ENCODE measurements at regions not wholly inside any gene's neighbourhood (a gene's known extent, or its start where the extent isn't known, plus 50 kb on each side); places are given as distances from the start of the nearest gene placed in this dataset.
"Not testable (repeated sequence)": the region's sequence is repeated elsewhere in the genome, so short reads cannot be mapped to it uniquely, and the experiment has no call there.

DNA sequence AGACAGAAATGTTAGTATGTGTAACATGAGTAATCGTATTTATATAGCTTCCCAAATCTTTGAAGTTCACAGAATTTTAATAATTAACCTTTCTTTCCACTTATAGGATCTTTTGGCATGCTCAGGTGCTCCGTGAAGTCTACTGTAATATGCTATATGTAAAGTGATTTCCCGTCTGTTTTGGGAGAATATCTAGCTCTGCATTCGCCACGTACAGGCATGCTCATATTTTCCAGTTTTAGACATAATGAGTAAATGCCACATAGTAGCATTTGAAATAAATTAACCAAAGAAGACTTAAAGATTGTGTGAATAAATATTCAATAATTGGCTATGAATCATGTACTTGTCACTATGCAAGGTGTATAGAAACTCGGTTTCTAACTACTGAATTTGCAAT is 189.0 kb upstream of the CSNK1A1L start:
- no peak for FAIRE-seq
- no peak for DNase-seq (ENCODE audit: insufficient read length, low spot score)
- TF ChIP-seq, protein P1, sequence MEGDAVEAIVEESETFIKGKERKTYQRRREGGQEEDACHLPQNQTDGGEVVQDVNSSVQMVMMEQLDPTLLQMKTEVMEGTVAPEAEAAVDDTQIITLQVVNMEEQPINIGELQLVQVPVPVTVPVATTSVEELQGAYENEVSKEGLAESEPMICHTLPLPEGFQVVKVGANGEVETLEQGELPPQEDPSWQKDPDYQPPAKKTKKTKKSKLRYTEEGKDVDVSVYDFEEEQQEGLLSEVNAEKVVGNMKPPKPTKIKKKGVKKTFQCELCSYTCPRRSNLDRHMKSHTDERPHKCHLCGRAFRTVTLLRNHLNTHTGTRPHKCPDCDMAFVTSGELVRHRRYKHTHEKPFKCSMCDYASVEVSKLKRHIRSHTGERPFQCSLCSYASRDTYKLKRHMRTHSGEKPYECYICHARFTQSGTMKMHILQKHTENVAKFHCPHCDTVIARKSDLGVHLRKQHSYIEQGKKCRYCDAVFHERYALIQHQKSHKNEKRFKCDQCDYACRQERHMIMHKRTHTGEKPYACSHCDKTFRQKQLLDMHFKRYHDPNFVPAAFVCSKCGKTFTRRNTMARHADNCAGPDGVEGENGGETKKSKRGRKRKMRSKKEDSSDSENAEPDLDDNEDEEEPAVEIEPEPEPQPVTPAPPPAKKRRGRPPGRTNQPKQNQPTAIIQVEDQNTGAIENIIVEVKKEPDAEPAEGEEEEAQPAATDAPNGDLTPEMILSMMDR (IDR thresholded peaks at IDR 0.05; ENCODE audit: insufficient read depth, missing control alignments) = no peak

DNA sequence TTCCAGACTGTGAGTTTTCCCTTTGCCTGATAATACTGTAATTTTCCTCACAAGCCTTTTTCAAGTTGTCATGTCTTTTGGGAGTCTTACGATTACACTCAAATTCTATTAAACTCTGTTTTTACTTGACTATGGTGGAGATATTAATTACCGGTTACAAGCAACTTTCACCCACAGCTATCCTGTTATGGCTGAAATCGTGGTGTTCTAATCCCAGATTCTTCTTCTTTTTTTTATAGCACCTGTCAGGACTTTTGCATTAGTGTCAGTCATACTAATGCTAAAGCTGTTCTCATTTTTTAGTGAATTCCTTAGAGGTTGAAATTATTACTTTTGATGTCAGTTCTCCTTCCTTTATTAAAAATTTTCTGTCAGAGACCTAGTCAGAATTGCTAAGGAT is 187.8 kb upstream of the CSNK1A1L start:
- DNase-seq (ENCODE audit: insufficient read length, low spot score) = no peak
- TF ChIP-seq, protein P1 (IDR thresholded peaks at IDR 0.05; ENCODE audit: insufficient read depth, missing control alignments) = no peak
- no peak for FAIRE-seq

DNA sequence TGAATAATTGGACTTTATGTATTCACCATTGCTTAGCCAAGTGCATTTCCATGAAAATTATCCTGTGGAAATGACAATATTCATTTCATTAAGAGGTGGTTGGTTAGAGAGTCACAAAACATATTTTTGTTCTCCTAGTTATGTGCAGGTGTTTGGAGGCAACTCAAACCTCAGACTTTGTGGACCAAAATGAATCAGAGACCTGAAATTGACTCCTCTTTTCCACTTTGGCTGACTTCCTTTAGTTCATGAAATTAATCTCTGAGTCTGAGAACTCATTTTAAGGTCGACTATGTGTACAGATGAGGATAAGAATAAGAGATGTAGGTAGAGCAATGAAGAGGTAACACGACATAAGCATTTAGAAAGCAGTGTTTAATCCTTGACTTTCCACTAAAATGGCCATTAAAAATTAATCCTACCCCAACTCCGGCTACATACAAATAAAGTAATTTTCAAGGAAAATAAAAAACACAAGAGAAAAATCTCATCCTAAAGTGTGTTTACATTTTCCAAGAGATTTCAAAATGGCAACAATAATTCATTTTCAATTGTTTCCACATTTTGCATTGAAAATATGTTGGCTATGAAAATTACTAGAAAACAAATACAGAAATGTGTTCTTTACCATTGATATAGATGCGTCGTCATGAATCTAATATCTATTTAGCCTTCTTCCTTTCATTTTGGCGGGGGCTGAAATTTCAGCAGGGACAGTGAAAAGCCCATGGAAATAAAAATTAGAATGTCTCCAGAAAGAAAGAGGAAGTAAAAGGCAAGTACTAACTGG is 185.4 kb upstream of the CSNK1A1L start:
- TF ChIP-seq, protein P1 (IDR thresholded peaks at IDR 0.05; ENCODE audit: insufficient read depth, missing control alignments) = no peak
- peak; percentile 21 for FAIRE-seq
- DNase-seq (ENCODE audit: insufficient read length, low spot score) = no peak

DNA sequence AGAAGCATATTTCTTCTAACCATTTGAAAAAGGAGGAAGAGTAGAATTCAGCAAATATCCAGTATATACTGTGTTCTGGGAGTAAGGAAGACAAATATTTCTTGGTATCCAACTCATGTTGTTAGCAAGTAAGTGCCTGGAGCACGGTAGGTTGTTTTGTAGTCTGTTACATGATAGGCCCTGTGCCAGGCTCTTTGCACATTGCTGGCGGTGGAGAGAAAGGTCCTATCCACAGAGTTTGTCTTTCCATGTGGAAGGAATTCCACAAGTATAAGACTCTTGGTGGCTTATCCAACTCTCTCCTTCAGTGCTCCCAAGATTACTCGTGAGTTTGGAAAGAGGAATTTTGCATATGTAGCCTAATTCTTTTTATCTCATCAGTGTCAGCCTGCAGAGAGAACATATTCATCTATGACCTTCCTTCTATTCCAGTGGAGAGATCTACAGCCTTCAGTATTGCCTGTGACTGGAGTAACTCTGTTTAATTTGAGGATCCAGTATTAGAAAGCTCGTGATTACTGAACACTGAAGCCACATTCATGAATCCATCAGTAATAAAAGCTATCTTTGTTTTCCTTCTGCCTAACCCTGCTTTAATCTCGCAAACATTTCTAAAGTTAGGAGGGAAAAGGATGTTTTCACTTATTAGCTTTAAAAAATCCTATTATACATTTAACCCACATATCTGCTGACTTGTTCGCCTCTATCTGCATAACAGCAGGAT is 183.9 kb upstream of the CSNK1A1L start:
- no peak for FAIRE-seq
- TF ChIP-seq, protein P1 (IDR thresholded peaks at IDR 0.05; ENCODE audit: insufficient read depth, missing control alignments) = no peak
- DNase-seq (ENCODE audit: insufficient read length, low spot score) = no peak

DNA sequence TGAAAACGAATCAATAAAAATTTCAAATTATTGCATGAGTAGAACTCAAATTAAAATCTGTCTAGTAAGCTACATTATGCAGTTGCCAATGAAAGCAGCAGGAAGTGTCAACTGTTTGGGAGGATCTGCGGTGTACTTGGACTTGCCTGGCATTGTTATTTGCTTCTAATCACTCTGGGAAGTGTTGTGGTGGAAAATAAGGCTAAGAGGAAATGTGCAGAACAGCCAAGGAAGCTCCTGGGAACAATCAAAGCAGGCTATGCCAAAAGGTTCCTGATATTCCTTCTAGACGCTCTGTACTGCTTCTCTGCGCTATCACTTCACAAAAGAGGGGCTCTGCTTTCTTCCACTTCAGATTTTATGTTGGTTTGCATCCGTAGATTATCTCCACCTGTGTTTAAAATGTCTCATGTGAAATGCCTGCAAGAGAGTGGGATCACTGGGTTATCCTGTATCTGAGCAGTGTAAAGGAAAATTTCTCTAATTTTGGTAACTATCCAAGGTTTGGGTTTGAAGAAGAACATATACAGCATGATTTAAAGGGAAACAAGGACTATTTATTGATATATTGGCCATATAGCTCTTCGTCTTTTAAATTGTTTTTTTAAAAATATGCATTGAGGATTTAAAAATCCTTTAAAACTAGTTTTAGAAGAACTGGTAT is 182.7 kb upstream of the CSNK1A1L start:
- TF ChIP-seq, protein P1 (IDR thresholded peaks at IDR 0.05; ENCODE audit: insufficient read depth, missing control alignments) = no peak
- no peak for DNase-seq (ENCODE audit: insufficient read length, low spot score)
- FAIRE-seq = no peak

DNA sequence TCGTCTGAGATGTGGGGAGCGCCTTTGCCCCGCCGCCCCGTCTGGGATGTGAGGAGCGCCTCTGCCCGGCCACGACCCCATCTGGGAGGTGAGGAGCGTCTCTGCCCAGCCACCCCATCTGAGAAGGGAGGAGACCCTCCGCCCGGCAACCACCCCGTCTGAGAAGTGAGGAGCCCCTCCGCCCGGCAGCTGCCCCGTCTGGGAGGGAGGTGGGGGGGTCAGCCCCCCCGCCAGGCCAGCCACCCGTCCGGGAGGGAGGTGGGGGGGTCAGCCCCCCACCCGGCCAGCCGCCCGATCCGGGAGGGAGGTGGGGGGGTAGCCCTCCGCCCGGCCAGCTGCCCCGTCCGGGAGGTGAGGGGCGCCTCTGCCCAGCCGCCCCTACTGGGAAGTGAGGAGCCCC is 174.8 kb upstream of the CSNK1A1L start:
- not testable (repeated sequence) for FAIRE-seq; DNase-seq (ENCODE audit: insufficient read length, low spot score)

DNA sequence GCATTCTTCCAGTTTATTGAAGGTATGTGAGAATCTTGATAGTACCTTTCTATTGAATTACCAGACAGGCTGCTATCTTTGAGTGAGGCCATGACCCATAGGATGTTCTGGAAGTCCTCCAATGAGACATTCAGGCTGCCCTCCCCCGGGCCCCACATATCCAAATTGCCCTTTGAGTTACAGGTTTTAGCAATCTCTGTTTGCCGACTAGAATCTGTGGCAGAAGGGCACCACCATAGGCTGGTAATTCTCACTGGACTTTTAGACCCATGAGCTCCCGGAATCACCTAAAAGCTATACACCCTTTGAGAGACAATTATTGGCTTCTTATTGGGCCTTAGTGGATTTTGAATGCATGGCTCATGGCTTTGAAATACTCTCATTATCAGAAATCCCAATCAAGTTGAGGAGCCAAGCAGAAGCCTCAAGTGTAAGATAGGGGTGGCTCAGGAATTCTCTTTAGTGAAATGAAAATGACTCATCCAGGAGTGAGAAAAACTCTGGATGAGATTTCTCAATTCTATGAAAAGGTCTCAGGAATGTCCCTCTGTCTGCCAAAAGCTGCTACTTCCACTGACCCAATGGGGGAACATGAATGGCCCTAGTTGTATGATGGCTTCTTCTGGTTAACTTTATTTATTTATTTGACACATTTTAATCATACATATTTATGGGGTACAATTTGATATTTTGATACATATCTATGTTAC is 172.1 kb upstream of the CSNK1A1L start:
- TF ChIP-seq, protein P1 (IDR thresholded peaks at IDR 0.05; ENCODE audit: insufficient read depth, missing control alignments) = no peak
- FAIRE-seq (no peak), DNase-seq (ENCODE audit: insufficient read length, low spot score) (no peak)

Measured in D721Med (cell line).